Erythroblast (primary cell): ENCODE measurements at regions not wholly inside any gene's neighbourhood (a gene's known extent, or its start where the extent isn't known, plus 50 kb on each side); places are given as distances from the start of the nearest gene placed in this dataset.

Experiments
- DNase-seq, 2 experiments: peaks; one replicate each; lab custom pipeline; 2025; lab: John Stamatoyannopoulos, UW
- GATA1 ChIP-seq: IDR thresholded peaks from 2 replicates; pipeline ENCODE4 v1.6.1; 2011; ENCODE audit warnings: low read depth, mild to moderate bottlenecking, control low read depth, low read length, moderate library complexity
- POLR2A ChIP-seq: IDR thresholded peaks from 2 replicates; pipeline ENCODE4 v1.6.1; 2011; ENCODE audit warnings: mild to moderate bottlenecking, low read length

DNA sequence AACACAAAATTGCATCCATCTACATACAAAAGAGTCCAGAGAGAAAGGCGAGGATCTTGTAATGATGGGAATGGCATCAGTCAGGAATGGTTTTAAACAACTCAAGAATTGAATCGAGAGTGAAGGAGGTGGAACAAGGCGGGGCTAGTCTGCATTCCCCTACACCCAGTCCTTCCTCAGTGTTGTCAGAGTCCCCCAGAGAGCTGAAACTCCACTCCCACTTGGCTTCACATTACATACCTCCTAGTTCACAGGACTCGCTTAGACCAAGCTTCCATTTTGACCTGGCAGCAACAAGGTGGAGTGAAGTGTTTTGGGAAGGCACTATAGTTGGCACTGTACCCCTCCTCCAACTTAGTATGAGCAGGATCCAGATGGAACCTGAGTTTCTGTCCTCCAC, 1273.5 kb upstream of the CRIM1 start:
- no peak for DNase-seq
- TF ChIP-seq POLR2A (no peak), GATA1 (no peak)

DNA sequence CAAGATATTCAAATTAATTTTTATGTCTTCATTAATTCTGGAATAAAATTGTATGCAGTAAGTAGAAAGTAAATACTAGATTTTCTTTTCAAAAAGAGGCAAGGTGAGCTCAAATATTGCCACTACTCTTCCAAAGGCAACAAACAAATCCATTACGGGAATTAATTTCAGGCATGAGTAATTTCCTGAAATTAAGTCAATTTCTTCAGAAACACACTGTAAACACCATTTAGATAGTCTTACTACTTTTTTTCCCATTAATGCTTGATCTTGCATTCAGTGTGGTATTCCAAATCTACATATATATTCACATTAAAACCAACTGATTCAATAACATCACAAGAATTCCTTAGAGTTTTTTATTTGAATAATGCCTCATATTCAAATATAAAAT, 1274.0 kb upstream of the CRIM1 start:
- TF ChIP-seq GATA1 (no peak), POLR2A (no peak)
- DNase-seq, result no peak

DNA sequence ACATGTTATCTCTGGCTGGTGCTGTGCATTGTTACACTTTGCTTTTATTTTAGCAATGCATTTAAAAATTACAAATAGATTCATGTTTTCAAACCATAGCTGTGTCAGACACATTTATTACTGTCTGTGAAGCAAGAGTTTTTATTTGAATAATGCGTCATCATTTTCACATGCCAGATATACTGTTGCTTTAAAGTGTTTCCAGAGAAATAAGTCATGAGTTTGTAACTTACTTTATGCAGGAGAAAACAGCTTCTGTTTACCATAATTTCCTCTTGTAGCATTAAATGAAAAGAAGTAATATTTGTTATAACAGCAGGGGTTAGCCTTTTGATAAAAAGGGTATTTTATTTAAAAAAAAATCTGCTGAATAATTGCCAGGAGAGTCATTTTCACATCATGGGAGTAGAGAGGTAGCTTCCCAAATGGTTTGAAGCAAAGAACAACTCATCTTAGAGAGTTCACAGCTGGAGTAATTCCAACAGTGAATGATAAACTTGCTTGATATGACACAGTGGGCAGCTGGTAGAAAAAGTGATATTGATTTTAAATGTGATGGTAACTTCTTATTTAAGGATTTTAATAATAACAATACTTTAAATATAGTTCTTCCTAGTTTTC, 1274.5 kb upstream of the CRIM1 start:
- DNase-seq, result no peak
- TF ChIP-seq POLR2A (no peak), GATA1 (no peak)

DNA sequence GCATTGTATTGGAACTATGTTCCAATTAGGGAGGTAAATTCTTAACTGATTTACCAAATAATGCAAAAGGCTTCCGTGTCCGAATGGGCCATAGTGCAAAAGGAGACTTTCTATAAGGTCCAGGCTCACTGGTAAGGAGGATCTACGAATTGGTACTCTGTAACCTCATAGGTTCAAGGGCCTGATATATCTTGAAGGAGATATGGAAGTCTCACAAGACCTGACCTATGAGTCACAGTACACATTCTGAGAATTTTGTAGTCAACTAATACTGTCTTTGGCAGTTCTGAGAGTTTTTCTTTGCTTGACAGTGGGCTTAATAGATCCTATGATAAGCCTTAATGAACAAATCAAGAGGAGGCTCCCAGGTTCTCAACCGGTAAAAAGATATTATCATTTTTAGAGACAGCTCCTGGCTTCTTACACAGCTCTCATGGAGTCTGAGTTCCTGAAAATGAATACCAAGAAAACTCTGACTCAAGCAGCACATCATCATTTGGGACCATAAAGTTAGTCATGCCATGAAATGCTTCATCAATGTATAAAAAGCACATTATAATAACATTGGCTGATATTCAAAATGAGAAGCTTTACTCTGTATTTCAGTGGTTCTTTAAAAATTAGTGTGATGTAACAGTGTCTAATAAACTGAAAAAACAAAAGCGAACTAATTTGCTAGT, 1275.2 kb upstream of the CRIM1 start:
- TF ChIP-seq POLR2A, result no peak
- TF ChIP-seq GATA1, result no peak
- DNase-seq, result no peak

DNA sequence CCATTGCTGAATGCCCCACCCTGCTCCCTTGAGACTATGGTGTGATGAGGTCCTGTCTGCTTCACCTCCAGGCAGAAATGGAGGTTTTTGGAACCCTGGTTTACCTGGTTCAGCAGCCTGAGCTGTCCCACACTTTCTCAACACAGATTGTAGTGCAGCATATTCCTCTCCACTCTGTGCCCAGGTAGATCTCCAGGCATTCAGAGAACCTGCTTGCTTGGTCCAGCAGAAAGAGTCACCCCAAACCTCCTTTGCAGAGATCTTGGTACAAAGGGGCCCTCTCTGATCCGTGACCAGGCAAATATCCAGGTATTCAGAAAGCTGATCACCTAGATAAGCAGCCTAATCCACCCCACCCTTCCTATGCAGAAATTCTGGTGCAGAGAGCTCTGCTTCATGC, 1288.2 kb upstream of the CRIM1 start:
- no peak for DNase-seq
- TF ChIP-seq POLR2A (no peak), GATA1 (no peak)

DNA sequence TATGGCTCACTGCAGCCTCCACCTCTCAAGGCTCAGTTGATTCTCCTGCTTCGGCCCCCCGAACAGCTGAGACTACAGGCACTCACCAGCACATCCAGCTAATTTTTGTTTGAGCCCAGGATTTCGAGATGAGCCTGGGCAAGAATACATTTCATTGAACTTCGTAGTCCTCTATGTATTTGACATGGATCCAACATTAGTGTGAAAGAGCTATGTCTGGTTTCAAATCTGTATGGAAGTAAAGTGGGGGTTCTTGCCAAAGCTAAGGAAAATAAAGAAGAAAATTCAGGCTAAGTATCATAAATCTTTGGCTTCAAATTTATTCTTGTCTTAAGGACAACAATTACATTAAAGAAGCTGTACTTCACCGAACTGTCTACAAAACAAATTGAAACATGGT, 1291.7 kb upstream of the CRIM1 start:
- TF ChIP-seq POLR2A (no peak), GATA1 (no peak)
- DNase-seq, result no peak

DNA sequence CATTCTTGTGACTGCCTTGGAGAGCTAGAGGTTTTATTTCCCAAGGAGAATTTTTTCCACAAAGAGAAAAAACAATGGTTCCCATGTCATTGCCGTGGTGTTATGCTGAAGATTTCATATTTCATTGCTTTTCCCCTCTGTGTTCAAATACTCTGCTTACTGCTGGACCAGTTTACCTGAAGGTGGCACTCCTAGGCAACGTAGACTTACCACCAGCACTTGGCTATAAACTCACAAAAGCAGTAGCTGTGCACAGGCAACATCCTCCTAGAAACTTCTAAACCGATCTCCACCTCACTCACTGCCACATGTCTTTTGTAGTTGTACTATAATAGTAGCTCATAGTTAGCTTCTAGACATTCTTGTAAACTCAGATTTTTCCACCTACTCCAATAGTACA, 1319.7 kb upstream of the CRIM1 start:
- no peak for DNase-seq
- TF ChIP-seq GATA1 (no peak), POLR2A (no peak)

DNA sequence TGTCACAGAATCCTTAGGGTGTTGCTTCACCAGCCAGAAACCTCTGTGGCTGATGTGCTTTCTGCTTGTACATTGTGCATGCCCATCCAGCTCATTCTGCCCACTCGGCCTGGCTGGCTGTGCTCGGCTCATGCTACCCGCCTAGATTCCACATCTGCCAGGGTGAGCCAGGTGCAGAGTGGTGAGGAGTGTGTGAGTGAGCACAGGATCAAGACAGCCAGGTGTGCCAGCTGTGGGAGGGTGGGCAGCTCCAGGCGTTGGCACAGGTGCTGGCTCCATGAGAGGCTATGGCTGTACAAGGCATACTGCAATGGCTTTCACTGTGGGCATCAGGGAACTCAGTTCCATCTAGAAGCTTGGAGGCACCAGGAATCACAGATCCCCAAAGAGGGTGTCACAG, 1321.8 kb upstream of the CRIM1 start:
- TF ChIP-seq POLR2A (no peak), GATA1 (no peak)
- no peak for DNase-seq

DNA sequence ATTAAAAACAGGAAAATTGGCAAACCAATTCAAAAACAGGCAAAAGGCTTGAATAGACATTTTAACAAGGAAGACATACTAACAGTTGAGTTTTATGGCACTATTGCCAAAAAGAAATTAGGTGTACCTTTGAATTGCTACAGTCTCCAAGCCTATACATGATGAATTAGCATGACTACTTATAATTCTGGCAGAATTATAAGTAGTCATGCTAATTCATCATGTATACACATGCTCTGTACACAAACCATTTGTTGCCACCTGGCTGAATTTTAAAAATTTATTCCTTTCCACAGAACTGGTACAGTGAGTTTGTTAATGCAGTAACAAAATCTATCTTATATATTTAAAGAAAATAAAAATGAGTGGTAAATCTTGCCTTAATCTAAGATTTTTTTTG, 1332.0 kb upstream of the CRIM1 start:
- DNase-seq, result no peak
- TF ChIP-seq GATA1, result no peak
- TF ChIP-seq POLR2A, result no peak

DNA sequence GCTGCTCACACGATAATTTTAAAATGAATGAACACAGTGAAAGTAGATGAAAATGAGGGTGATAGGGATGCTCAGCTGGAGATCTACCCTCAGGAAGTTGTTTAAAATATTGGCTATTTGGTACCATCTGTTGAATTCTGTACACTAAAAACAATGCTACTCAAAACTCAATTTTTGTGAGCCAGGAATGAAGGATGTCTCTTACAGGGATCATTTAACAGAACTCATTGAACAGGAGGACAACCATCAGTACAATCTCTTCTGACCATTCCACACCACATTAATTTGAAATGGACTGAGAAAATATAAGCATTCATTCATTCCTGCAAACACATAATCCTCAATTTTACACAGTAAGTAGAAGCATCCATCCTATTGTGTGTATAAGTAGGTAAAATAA, 1355.1 kb upstream of the CRIM1 start:
- DNase-seq, result no peak
- TF ChIP-seq GATA1, result no peak

DNA sequence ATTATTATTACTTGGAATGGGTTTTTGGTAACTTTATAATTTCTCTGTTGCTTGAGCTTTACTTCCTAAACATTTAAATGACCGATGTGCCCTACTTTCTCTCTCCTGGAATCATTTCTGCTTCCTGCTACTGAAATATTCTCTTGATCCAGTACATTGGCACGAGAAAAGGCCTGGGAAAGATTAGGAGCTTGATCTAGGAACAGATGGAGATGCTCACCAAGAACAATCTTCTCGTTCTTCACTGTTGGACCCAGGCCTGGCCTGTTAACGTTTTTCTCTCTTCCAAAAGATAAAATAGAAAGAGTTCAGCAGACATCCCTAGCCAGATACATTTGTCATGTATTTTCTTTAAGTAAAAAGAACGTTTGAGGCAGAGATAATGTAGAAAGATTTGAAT, 1356.8 kb upstream of the CRIM1 start:
- no peak for DNase-seq
- no peak for TF ChIP-seq POLR2A
- TF ChIP-seq GATA1, result no peak

DNA sequence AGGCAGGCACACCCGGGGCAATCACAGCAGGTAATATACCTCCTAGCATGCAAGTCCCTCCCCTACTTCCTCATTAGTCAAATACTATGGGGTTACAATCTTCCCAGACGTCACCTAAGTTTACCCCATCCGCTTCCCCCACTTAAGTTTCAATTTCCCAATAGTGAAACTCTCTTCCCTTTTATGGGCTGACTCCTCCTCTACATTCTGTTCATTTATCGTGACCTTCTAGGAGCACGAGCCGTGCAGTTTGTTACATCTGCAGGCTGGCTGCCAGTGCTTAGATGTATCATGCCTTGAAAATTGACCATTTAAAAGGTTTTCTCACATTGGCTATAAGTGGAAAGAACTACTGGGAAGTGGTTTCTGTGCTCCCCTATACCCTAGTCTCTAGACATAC, 1357.8 kb upstream of the CRIM1 start:
- TF ChIP-seq GATA1, result no peak
- TF ChIP-seq POLR2A, result no peak
- no peak for DNase-seq

DNA sequence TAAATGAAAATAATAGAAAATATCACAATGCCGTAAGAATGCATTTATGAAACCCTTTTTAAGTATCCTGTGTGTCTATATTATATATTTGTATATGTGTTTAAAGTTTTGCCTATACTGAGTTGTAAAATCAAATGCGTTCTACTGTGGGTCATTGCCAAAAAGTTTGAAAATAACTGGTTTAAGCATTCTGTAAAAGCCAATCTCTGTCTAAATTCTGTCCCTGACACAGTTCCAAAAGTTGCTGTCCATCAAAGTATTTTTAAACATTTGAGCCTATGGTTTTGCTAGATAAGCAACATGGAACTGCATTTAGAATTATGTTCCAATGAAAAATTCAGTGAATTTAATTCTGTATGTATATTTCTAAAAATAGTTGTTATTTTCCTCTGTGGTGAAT, 1360.4 kb upstream of the CRIM1 start:
- TF ChIP-seq POLR2A (no peak), GATA1 (no peak)
- no peak for DNase-seq

DNA sequence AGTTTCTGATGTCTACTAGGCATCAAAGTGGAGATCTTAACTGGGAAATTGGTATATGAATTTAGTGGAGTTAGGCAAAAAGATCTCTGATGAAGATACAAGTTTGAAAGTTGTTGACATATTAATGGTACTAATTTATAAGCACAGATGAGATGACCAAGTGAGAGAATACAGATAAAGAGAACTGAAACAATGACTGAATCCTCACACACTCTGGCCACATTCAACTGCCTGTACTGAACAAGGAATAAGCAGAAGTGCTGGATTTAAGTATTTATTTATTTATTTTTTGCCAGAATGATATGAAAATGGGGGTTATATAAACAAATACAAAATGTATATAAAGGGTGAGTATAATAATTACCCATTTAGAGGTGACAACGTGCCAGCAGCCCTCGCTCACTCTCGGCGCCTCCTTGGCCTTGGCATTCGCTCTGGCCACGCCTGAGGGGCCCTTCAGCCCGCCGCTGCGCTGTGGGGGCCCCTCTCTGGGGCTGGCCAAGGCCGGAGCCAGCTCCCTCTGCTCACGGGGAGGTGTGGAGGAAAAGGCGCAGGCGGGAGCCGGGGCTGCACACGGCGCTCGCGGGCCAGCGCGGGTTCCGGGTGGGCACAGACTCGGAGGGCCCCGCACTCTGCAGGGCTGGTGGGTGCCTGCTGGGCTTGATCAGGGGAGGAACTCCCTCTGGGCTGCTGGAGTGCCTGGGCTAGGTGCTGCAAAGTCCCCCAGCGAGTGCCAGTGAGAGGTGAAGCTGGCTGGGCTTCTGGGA, 1363.9 kb upstream of the CRIM1 start:
- no peak for DNase-seq
- TF ChIP-seq POLR2A (no peak), GATA1 (no peak)
